ENCODE measurements at regions not wholly inside any gene's neighbourhood (a gene's known extent, or its start where the extent isn't known, plus 50 kb on each side); places are given as distances from the start of the nearest gene placed in this dataset.

- no peak for DNase-seq (ENCODE audit: low spot score)
Measured at GRCh38 chr3:94709249-94709902, 646.5 kb downstream of the NSUN3 start.

DNA sequence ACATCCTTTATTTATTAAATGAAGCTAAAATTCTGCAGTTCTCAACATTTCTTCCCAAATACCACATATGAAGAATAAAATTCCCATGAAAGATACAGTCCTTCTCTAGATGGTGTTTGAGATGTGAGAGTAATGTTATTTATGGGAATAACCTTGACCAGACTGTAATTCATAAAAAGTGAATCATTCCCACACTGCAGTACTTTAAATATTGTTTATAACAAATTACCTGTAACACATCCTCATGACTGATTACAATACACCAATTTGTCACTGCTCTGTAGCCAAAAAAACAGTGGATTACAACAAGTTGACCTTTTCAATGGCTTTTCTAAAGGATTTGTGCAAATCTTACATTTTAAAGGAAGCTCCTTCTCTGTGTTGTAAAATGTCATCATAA, 651.3 kb downstream of the NSUN3 start:
- DNase-seq (ENCODE audit: low spot score), result no peak

- DNase-seq (ENCODE audit: low spot score), result no peak
Measured at GRCh38 chr3:94716326-94717018, 653.6 kb downstream of the NSUN3 start.

DNA sequence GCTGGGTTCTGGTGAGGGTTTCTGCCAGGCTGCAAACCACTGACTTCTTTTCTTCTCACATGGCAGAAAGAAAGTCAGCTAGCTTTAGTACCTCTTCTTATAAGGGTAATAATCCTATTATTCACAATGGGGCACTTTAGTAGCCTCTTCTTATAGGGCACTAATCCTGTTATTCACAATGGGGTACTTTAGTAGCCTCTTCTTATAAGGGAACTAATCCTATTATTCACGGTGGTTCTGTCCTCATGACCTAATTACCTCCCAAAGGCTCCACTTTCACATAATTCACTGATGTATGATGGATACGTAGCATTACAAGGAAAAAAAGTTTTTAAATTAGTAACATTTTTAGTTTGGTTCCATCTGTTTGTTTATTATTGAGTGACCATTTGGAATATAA, 671.3 kb downstream of the NSUN3 start:
- no peak for DNase-seq (ENCODE audit: low spot score)

GRCh38 chr3:94735354-94735753, 672.5 kb downstream of the NSUN3 start:
- no peak for DNase-seq (ENCODE audit: low spot score)

- no peak for DNase-seq (ENCODE audit: low spot score)
Measured at GRCh38 chr3:94737116-94737515, 674.3 kb downstream of the NSUN3 start.

DNA sequence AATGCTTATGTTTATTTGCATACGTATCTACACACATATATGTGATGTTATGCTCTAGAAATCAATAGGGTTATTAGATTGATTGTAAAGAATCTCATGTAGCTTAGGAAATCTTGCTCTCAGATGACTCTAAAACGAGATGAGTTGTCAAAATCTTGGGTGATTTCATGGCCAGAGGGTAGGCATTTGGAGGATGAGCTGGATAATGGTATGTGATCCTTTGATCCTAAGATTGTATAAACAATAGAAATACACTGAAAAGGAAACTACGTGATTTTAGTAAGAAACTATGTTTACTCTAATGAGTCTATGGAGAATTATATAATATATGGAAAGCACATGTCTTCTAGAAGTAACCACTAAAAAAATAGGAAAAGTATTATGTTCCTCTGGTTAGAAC, 676.6 kb downstream of the NSUN3 start:
- no peak for DNase-seq (ENCODE audit: low spot score)

DNA sequence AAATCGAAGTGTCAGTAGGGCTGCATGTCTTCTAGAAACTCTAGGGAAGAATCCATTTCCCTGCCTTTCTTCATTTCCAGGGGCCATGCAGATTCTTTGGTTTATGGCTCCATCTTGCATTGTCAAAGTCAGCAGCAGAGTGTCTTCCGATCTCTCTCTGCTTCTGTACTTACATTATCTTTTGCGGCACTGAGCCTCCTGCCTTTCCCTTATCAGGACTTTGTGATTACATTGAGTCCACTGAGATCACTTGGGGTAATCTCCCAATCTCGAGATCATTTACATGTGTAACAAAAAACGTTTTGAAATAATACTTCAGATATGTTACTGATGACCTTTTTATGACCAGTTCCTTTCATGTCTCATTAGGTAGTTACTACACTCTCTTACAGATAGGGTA, 695.9 kb downstream of the NSUN3 start:
- DNase-seq (ENCODE audit: low spot score), result no peak

GRCh38 chr3:94772402-94772801, 709.5 kb downstream of the NSUN3 start:
- DNase-seq (ENCODE audit: low spot score), result no peak

- DNase-seq (ENCODE audit: low spot score), result no peak
Measured at GRCh38 chr3:94775746-94776145, 712.9 kb downstream of the NSUN3 start.

DNA sequence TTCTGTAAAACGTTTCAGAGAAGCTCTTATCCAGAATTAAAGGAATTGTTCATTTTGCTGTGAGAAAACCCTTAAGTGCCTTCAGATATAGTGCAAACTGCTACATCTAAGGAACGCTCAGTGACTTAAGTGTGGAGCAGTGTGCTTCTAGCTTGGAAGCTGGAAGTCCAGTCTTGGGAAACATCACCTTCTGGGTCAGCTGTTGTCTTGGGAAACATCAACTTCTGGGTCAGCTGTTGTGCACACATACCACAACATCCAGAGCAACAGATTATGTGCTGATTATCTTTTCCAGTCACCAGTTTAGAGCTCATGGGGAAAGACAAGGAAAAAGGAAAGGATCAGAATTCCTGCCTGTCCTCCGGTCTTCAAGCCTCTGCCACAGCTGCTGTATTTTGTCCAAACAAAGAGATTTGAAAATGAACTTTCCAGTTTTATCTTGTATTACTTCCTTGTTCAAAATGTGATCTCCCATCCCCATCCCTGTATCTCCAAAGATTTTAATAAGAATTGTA, 713.6 kb downstream of the NSUN3 start:
- DNase-seq (ENCODE audit: low spot score), result no peak

DNA sequence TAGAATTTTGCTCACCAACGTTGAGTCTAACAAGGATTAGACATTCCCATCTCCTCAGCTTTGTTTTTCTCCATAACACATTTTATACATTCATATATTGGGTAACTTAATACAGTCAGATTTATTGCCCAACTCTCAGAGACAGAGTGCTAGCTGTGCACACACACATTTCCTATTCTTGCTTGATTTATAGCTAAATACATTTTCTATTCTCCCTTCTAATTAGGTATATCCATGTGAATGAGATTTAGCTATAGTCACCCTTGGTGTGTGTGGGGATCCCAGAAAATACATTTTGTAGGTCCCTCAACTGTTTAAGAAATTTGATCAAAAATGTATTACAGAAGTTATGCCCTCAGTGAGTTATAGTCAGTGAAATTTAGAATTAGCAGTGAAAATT, 715.4 kb downstream of the NSUN3 start:
- no peak for DNase-seq (ENCODE audit: low spot score)

- no peak for DNase-seq (ENCODE audit: low spot score)
Measured at GRCh38 chr3:94778814-94779494, 716.1 kb downstream of the NSUN3 start.

DNA sequence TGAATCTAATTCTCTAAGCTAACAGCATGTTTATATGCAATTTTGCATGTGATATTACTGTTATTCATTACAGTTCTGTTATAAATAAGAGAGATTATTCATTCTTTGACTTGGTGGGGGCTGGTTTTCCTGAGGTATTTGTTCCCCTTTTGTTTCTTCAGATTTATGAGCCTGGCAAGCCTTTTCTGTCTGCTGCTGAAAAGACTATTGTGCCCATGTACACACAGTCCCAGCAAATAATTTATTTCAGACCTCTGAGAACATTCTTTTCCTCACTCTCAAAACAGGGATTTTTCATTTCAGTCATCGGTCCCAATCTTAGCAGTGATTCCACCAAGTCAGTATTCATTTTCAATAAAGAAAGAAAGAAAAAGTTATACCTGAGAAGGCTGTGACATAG, 716.8 kb downstream of the NSUN3 start:
- no peak for DNase-seq (ENCODE audit: low spot score)

DNA sequence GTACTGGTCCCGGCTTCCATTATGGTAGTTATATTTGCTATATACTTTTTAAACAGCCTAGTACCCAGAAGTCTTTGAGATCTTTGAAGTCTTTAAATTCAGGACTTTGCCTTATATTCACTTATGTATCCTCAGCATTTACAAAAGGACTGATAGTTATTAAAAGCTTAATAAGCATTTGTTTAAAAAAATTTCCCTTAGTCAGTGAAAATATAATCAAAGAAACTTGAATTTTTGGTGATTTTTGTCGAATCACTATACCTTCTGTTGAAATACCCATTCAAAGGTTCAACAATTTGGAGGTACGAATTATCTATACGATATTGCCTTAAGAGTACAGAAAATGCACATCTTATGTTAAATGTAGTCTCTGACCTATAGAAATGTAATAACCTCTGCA, 721.4 kb downstream of the NSUN3 start:
- no peak for DNase-seq (ENCODE audit: low spot score)

DNA sequence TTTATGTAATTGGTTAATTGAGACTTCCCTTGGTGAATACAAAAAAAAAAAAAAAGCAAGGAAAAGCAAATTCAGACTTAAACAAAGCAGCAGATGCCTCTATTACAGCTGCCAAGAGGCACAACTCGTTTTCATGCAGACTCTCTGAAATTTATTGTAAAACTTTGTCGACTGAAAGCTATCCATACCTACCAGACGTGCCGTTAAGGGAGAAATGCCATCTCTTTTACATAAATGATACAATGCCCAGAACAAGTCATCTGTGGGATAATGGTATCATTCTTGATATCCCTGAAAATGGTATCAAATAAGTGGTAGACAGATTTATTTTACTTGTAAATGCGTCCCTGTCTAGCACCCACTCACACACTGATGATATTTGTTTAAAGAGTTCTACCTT, 724.2 kb downstream of the NSUN3 start:
- no peak for DNase-seq (ENCODE audit: low spot score)

- no peak for DNase-seq (ENCODE audit: low spot score)
Measured at GRCh38 chr3:94787734-94788270, 724.9 kb downstream of the NSUN3 start.

GRCh38 chr3:94794563-94794962, 731.7 kb downstream of the NSUN3 start:
- DNase-seq (ENCODE audit: low spot score), result no peak

- no peak for DNase-seq (ENCODE audit: low spot score)
Measured at GRCh38 chr3:94799420-94800060, 736.7 kb downstream of the NSUN3 start.

- DNase-seq (ENCODE audit: low spot score), result no peak
Measured at GRCh38 chr3:94811836-94812235, 749.0 kb downstream of the NSUN3 start.

DNA sequence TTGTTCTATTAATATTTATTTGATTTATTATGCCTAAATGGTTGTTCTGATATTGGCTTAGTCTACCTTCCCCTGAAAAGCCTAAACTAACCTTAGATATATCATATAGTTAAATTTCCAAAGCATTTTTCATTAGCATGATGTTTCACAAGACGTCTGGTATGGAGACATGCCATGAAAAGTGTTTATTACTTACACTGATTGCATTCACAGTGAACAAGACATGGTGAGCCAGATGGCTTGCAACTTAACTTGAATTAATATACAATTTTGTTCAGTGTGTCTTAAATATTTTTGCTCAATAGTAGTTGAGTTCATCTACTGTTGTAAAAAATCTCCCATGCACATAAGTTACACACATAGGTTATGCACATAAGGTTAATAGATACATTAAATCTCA, 758.4 kb downstream of the NSUN3 start:
- no peak for DNase-seq (ENCODE audit: low spot score)

GRCh38 chr3:94822298-94822697, 759.4 kb downstream of the NSUN3 start:
- no peak for DNase-seq (ENCODE audit: low spot score)
